ENCODE measurements at regions not wholly inside any gene's neighbourhood (a gene's known extent, or its start where the extent isn't known, plus 50 kb on each side); places are given as distances from the start of the nearest gene placed in this dataset.

- Histone ChIP-seq H3K27ac (ENCODE audit: low read depth, low read length, poor library complexity, severe bottlenecking) (no peak overlapping the region), H3K79me2 (ENCODE audit: insufficient read depth, low read depth, low read length) (no peaks in the 10 kb centered on the region), H2AFZ (ENCODE audit: low read length) (no peak overlapping the region), H3K9me3 (ENCODE audit: low read length) (no peaks in the 10 kb centered on the region), H3K4me1 (ENCODE audit: insufficient read depth, low read length, poor library complexity, severe bottlenecking) (no peaks in the 10 kb centered on the region), H3K4me2 (ENCODE audit: low read length) (no peak overlapping the region), H3K9me2 (ENCODE audit: insufficient read depth, low read length) (no peaks in the 10 kb centered on the region), H3K36me3 (ENCODE audit: insufficient read depth, low read length) (no peaks in the 10 kb centered on the region), H3K4me3 (ENCODE audit: low read depth, low read length, poor library complexity, severe bottlenecking) (no peak overlapping the region), H4K20me1 (ENCODE audit: insufficient read depth, low read length) (no peaks in the 10 kb centered on the region)
- no TSS peak for BruUV-seq (replicated peaks)
- TF ChIP-seq EZH2phosphoT487 (IDR thresholded peaks at IDR 0.05; ENCODE audit: borderline replicate concordance, low read depth, low read length) (no peak), CTCF (conservative IDR thresholded peaks at IDR 0.05; ENCODE audit: low read length) (no peak)
- DNase-seq (ENCODE audit: low spot score), result no peak
- intact Hi-C loops (cut with micrococcal nuclease; ENCODE audit: unreplicated experiment), result no loop called here
- ChIA-PET POLR2A (interaction anchor here (0.6 to 1.0 kb wide), 2 partner anchors 13 to 930 kb away, joined by 3 read pairs; no protein-coding TSS in a partner anchor), CTCF (ENCODE audit: unreplicated experiment) (interaction anchor here (0.6 kb wide), 3 partner anchors 12 to 122 kb away, joined by 3 read pairs; no protein-coding TSS in a partner anchor)
Observed at GRCh38 chr3:182723596-182723995, 69.7 kb upstream of the ATP11B start.

GRCh38 chr3:182725372-182726251 lies 67.7 kb upstream of the ATP11B start:
- ChIA-PET POLR2A (interaction anchor here (1.4 kb wide), 1 partner anchor 9 kb away, joined by 4 read pairs; no protein-coding TSS in a partner anchor), CTCF (ENCODE audit: unreplicated experiment) (no interaction called here)
- no peak for DNase-seq (ENCODE audit: low spot score)
- Histone ChIP-seq H4K20me1 (ENCODE audit: insufficient read depth, low read length) (no peaks in the 10 kb centered on the region), H3K79me2 (ENCODE audit: insufficient read depth, low read depth, low read length) (no peaks in the 10 kb centered on the region), H3K4me1 (ENCODE audit: insufficient read depth, low read length, poor library complexity, severe bottlenecking) (peaks cover 11% of the 10 kb centered on the region), H3K4me3 (ENCODE audit: low read depth, low read length, poor library complexity, severe bottlenecking) (no peak overlapping the region), H2AFZ (ENCODE audit: low read length) (no peak overlapping the region), H3K9me2 (ENCODE audit: insufficient read depth, low read length) (no peaks in the 10 kb centered on the region), H3K4me2 (ENCODE audit: low read length) (no peak overlapping the region), H3K27ac (ENCODE audit: low read depth, low read length, poor library complexity, severe bottlenecking) (no peak overlapping the region), H3K36me3 (ENCODE audit: insufficient read depth, low read length) (no peaks in the 10 kb centered on the region), H3K9me3 (ENCODE audit: low read length) (no peaks in the 10 kb centered on the region)
- no TSS peak for BruUV-seq (replicated peaks)
- TF ChIP-seq EZH2phosphoT487 (IDR thresholded peaks at IDR 0.05; ENCODE audit: borderline replicate concordance, low read depth, low read length) (no peak), CTCF (conservative IDR thresholded peaks at IDR 0.05; ENCODE audit: low read length) (no peak)
- intact Hi-C loops (cut with micrococcal nuclease; ENCODE audit: unreplicated experiment), result no loop called here
